ENCODE measurements at regions not wholly inside any gene's neighbourhood (a gene's known extent, or its start where the extent isn't known, plus 50 kb on each side); places are given as distances from the start of the nearest gene placed in this dataset.

DNA sequence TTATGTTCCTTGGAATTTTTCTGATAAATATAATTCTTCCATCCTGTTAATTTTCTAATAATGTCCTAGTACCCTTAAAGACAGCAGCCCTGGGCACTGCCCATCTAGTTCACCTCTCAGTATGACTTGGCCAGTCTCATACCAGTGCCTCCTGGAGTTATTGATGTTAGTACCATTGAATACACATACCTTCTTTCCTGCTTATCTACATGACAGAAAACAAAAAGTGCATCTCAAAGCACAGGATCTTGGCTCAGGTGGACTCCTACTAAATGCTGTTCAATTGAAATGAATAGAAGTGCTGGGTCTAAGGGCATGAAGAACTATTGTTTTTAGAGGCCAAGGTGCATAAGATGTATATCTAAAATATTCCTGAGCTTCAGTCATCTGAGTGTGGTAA is 669.7 kb downstream of the NR2F1-AS1 start:
- Histone ChIP-seq H3K27ac (ENCODE audit: low read depth, low read length) (no peak overlapping the region), H3K4me1 (ENCODE audit: insufficient read depth, low read length) (peaks cover 14% of the 10 kb centered on the region), H3K27me3 (ENCODE audit: insufficient read depth, low read length) (no peaks in the 10 kb centered on the region), H3K4me3 (ENCODE audit: insufficient read depth, low read length) (no peak overlapping the region), H3K9me3 (ENCODE audit: low read depth, low read length) (no peaks in the 10 kb centered on the region), H3K36me3 (ENCODE audit: insufficient read depth, low read length) (no peaks in the 10 kb centered on the region), H3K79me2 (ENCODE audit: insufficient read depth, low read length) (no peaks in the 10 kb centered on the region), H4K20me1 (ENCODE audit: insufficient read depth, low read length) (no peaks in the 10 kb centered on the region), H2AFZ (ENCODE audit: low read length) (no peak overlapping the region), H3K4me2 (ENCODE audit: insufficient read depth, low read length) (no peak overlapping the region)
- TF ChIP-seq, protein P1, sequence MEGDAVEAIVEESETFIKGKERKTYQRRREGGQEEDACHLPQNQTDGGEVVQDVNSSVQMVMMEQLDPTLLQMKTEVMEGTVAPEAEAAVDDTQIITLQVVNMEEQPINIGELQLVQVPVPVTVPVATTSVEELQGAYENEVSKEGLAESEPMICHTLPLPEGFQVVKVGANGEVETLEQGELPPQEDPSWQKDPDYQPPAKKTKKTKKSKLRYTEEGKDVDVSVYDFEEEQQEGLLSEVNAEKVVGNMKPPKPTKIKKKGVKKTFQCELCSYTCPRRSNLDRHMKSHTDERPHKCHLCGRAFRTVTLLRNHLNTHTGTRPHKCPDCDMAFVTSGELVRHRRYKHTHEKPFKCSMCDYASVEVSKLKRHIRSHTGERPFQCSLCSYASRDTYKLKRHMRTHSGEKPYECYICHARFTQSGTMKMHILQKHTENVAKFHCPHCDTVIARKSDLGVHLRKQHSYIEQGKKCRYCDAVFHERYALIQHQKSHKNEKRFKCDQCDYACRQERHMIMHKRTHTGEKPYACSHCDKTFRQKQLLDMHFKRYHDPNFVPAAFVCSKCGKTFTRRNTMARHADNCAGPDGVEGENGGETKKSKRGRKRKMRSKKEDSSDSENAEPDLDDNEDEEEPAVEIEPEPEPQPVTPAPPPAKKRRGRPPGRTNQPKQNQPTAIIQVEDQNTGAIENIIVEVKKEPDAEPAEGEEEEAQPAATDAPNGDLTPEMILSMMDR (IDR thresholded peaks at IDR 0.05; ENCODE audit: extremely low read depth, low read depth, low read length) = no peak
- no peak for DNase-seq (ENCODE audit: insufficient read length, low spot score, missing footprints)

DNA sequence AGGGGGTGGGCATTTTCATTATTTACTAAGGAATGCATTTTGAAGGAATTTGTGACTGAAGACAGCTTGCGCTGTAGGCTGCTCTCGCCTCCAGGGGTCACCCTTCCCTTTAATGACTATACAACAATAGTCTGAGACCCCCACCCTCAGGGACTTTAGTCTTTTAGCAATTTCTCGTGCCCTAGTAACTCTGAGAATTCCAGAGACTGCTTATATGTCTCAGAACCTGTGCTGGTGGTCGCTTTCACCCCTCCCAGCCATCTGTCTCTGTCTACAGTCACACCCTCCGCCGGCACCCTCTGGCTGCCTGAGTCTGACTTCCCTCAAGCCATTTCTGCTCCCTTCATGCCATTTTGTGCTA is 671.4 kb downstream of the NR2F1-AS1 start:
- Histone ChIP-seq H3K27ac (ENCODE audit: low read depth, low read length) (no peak overlapping the region), H3K4me1 (ENCODE audit: insufficient read depth, low read length) (peaks cover 12% of the 10 kb centered on the region), H3K36me3 (ENCODE audit: insufficient read depth, low read length) (no peaks in the 10 kb centered on the region), H3K27me3 (ENCODE audit: insufficient read depth, low read length) (no peaks in the 10 kb centered on the region), H4K20me1 (ENCODE audit: insufficient read depth, low read length) (no peaks in the 10 kb centered on the region), H3K9me3 (ENCODE audit: low read depth, low read length) (no peaks in the 10 kb centered on the region), H3K79me2 (ENCODE audit: insufficient read depth, low read length) (no peaks in the 10 kb centered on the region), H2AFZ (ENCODE audit: low read length) (no peak overlapping the region), H3K4me3 (ENCODE audit: insufficient read depth, low read length) (no peak overlapping the region), H3K4me2 (ENCODE audit: insufficient read depth, low read length) (no peak overlapping the region)
- no peak for DNase-seq (ENCODE audit: insufficient read length, low spot score, missing footprints)
- TF ChIP-seq, protein P1 (IDR thresholded peaks at IDR 0.05; ENCODE audit: extremely low read depth, low read depth, low read length) = peak; percentile 52

DNA sequence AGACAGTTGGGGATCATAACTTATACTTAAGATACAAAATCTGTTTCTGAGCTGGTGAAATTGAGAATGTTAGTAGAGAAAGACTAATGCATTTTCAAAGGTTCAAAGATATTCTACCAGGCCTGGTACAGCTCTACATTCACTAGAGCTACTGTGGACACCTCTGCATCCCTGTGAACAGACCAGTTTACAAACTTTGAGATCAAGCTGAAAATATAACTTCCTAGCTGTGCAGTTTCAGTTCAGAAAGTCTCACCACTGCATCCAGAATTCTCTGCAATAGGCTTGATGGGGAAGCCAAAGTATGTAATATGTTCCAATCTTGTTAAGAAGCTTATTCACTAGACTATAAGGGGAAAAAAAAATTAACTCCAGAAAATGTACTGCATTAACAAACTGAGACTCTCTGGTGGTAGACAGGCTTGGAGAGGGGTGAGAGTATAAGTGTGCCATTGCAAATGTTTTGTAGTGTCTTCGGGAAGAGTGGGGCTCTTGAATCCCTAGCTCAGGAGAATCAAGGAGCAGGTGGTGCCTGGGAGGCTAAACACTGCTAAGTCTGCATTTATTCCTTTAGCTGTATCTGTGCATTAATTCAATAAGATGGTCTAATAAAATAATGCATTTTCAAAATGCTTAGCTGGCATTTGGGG is 671.9 kb downstream of the NR2F1-AS1 start:
- H3K36me3 ChIP-seq (ENCODE audit: insufficient read depth, low read length) = no peaks in the 10 kb centered on the region
- TF ChIP-seq, protein P1 (IDR thresholded peaks at IDR 0.05; ENCODE audit: extremely low read depth, low read depth, low read length) = no peak
- H3K27me3 ChIP-seq (ENCODE audit: insufficient read depth, low read length) = no peaks in the 10 kb centered on the region
- H3K4me2 ChIP-seq (ENCODE audit: insufficient read depth, low read length) = no peak overlapping the region
- H2AFZ ChIP-seq (ENCODE audit: low read length) = peak overlapping the region; percentile 48
- no peak overlapping the region for H3K4me3 ChIP-seq (ENCODE audit: insufficient read depth, low read length)
- H3K27ac ChIP-seq (ENCODE audit: low read depth, low read length) = no peak overlapping the region
- H3K9me3 ChIP-seq (ENCODE audit: low read depth, low read length) = no peaks in the 10 kb centered on the region
- H4K20me1 ChIP-seq (ENCODE audit: insufficient read depth, low read length) = no peaks in the 10 kb centered on the region
- no peak for DNase-seq (ENCODE audit: insufficient read length, low spot score, missing footprints)
- H3K79me2 ChIP-seq (ENCODE audit: insufficient read depth, low read length) = no peaks in the 10 kb centered on the region
- H3K4me1 ChIP-seq (ENCODE audit: insufficient read depth, low read length) = peaks cover 12% of the 10 kb centered on the region

DNA sequence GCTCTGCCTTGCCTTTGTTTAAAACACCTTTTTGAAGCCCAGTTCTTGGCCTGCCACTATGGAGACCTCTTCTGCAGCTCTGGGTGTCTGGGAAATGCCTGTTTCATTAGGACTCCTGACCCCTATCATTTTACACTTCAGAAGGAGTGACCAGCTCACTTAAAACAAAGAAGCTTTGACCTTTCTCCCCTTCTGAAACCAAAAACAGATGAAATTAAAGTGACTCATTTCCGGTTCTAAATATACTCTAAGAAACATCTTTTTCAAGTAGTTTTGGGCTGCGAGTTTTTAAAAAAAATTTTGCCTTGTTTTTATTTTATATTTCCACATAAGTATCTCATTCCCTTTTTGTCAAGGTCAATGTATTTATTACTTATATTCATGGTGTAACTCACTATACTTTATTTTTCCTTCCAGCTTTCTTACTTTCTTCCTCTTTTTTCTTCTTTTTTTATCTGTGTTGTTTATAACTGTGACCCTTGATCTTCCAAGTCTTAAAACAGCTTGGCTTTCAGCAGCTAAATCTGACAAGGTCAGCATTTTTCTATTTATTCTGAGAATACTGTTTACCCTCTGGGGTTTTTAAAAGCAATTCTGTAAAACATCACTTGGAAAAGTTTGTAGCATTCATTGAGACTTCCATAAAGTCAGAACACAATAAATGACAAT is 672.9 kb downstream of the NR2F1-AS1 start:
- H3K4me2 ChIP-seq (ENCODE audit: insufficient read depth, low read length) = peak overlapping the region; percentile 36
- no peaks in the 10 kb centered on the region for H3K79me2 ChIP-seq (ENCODE audit: insufficient read depth, low read length)
- no peak for DNase-seq (ENCODE audit: insufficient read length, low spot score, missing footprints)
- no peak overlapping the region for H3K4me3 ChIP-seq (ENCODE audit: insufficient read depth, low read length)
- H3K27ac ChIP-seq (ENCODE audit: low read depth, low read length) = no peak overlapping the region
- H4K20me1 ChIP-seq (ENCODE audit: insufficient read depth, low read length) = no peaks in the 10 kb centered on the region
- H2AFZ ChIP-seq (ENCODE audit: low read length) = no peak overlapping the region
- no peaks in the 10 kb centered on the region for H3K27me3 ChIP-seq (ENCODE audit: insufficient read depth, low read length)
- H3K36me3 ChIP-seq (ENCODE audit: insufficient read depth, low read length) = no peaks in the 10 kb centered on the region
- H3K9me3 ChIP-seq (ENCODE audit: low read depth, low read length) = no peaks in the 10 kb centered on the region
- H3K4me1 ChIP-seq (ENCODE audit: insufficient read depth, low read length) = peaks cover 12% of the 10 kb centered on the region
- TF ChIP-seq, protein P1 (IDR thresholded peaks at IDR 0.05; ENCODE audit: extremely low read depth, low read depth, low read length) = no peak
